OCI-LY3 (cell line): ENCODE measurements at regions not wholly inside any gene's neighbourhood (a gene's known extent, or its start where the extent isn't known, plus 50 kb on each side); places are given as distances from the start of the nearest gene placed in this dataset.

Source experiments
- H2AFZ ChIP-seq: fragments of 200-600, 300-600 bp; shearing (Covaris generic); 2 replicates; pipeline ENCODE4 v1.6.0; 2014; ENCODE audit warnings: antibody characterized with exemption, low read depth, low read length
- H3K27ac ChIP-seq: fragments of 200-600, 300-600 bp; sonication (generic); 2 replicates; pipeline ENCODE4 v1.5.1; 2014; ENCODE audit warnings: mild to moderate bottlenecking, low read length, moderate library complexity, mixed read lengths
- H3K27me3 ChIP-seq: fragments of 200-600, 300-600 bp; sonication (generic); 2 replicates; pipeline ENCODE4 v1.6.1; 2014; ENCODE audit warnings: low read depth, low read length, mixed read lengths
- H3K36me3 ChIP-seq: fragments of 200-600, 300-600 bp; sonication (generic); replicated peaks from 2 replicates; pipeline ENCODE3; 2014; ENCODE audit warnings: low read depth, low read length, mixed read lengths
- H3K4me1 ChIP-seq: fragments of 300-600, 200-600 bp; sonication (generic); 2 replicates; pipeline ENCODE4 v1.6.1; 2014; ENCODE audit warnings: low read length, mixed read lengths
- H3K4me2 ChIP-seq: fragments of 200-600, 300-600 bp; sonication (generic); 2 replicates; pipeline ENCODE4 v1.6.1; 2014; ENCODE audit warnings: low read length, mixed read lengths
- H3K4me3 ChIP-seq: fragments of 300-600, 200-600 bp; sonication (generic); 2 replicates; pipeline ENCODE4 v1.5.1; 2014; ENCODE audit warnings: antibody characterized with exemption, mild to moderate bottlenecking, low read length, moderate library complexity
- H3K79me2 ChIP-seq: fragments of 300-600, 200-600 bp; shearing (Covaris generic); 2 replicates; pipeline ENCODE4 v1.6.1; 2014; ENCODE audit warnings: mild to moderate bottlenecking, low read length, mixed read lengths
- H3K9ac ChIP-seq: fragments of 300-600, 200-600 bp; shearing (Covaris generic); 2 replicates; pipeline ENCODE4 v1.6.0; 2014; ENCODE audit warnings: mild to moderate bottlenecking, low read length, moderate library complexity
- H3K9me3 ChIP-seq: fragments of 200-600, 300-600 bp; shearing (Covaris generic); 2 replicates; pipeline ENCODE4 v1.6.1; 2014; ENCODE audit warnings: low read length, mixed read lengths; ENCODE audit not compliant: insufficient read depth
- H4K20me1 ChIP-seq: fragments of 200-600, 300-600 bp; sonication (generic); 2 replicates; pipeline ENCODE4 v1.6.1; 2016; ENCODE audit warnings: low read length, mixed read lengths; ENCODE audit not compliant: insufficient read depth
- EZH2phosphoT487 ChIP-seq: fragments of 200-600 bp; shearing (Covaris generic); IDR thresholded peaks from 2 replicates; pipeline ENCODE4 v1.6.1; 2018; ENCODE audit warnings: antibody characterized with exemption, mixed run types, low read depth
- TF ChIP-seq, protein P1 (sequence below): fragments of 200-600, 300-600 bp; sonication (generic); IDR thresholded peaks from 2 replicates; pipeline ENCODE4 v1.5.1; 2014; ENCODE audit warnings: antibody characterized with exemption, low read length, low read depth

DNA sequence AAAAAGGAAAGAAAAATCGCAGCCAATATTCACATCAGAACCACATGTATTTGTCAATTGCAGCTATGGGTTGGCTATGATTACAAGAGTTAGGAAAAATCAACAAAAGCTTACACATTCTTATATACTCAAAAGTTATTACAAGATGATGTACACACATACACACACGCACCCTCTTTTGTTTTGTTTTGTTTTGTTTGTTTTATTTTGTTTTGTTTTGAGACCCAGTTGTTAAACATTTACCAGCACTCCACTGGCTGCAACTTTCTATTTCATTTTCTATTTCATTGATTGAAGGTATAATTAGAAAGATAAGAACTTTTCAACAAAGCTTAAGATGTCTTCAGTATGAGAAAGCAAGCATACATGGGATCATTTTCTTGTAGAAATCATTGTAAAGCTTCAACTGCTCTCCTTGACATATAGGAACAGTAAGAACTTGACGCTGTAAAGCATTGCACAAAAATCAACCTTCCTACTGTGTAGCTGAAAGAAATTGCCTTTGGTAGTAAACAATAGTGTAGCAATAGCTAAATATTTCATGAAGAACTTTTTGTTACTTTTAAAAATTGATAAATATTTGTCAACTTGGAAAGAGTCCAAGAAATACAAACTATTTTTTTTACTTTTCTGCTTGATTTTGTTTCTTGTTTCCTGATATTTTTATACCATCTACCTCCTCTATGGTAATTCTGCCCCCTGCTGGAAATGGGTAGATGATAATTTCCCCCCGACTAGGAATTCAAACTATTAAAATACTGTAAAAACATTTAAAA lies 205.9 kb downstream of the MBL2 start:
- Histone ChIP-seq H3K36me3 (no peaks in the 10 kb centered on the region), H3K4me1 (peaks cover 14% of the 10 kb centered on the region), H4K20me1 (no peaks in the 10 kb centered on the region), H3K9ac (no peak overlapping the region), H3K27me3 (no peaks in the 10 kb centered on the region), H3K27ac (no peak overlapping the region), H3K4me2 (peak overlapping the region; percentile 39), H3K9me3 (no peaks in the 10 kb centered on the region), H2AFZ (peak overlapping the region; percentile 57), H3K79me2 (no peaks in the 10 kb centered on the region), H3K4me3 (no peak overlapping the region; the same call in 1 of the 2 replicates)
- TF ChIP-seq, protein P1, sequence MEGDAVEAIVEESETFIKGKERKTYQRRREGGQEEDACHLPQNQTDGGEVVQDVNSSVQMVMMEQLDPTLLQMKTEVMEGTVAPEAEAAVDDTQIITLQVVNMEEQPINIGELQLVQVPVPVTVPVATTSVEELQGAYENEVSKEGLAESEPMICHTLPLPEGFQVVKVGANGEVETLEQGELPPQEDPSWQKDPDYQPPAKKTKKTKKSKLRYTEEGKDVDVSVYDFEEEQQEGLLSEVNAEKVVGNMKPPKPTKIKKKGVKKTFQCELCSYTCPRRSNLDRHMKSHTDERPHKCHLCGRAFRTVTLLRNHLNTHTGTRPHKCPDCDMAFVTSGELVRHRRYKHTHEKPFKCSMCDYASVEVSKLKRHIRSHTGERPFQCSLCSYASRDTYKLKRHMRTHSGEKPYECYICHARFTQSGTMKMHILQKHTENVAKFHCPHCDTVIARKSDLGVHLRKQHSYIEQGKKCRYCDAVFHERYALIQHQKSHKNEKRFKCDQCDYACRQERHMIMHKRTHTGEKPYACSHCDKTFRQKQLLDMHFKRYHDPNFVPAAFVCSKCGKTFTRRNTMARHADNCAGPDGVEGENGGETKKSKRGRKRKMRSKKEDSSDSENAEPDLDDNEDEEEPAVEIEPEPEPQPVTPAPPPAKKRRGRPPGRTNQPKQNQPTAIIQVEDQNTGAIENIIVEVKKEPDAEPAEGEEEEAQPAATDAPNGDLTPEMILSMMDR, result peak; percentile 47
- TF ChIP-seq EZH2phosphoT487, result no peak

DNA sequence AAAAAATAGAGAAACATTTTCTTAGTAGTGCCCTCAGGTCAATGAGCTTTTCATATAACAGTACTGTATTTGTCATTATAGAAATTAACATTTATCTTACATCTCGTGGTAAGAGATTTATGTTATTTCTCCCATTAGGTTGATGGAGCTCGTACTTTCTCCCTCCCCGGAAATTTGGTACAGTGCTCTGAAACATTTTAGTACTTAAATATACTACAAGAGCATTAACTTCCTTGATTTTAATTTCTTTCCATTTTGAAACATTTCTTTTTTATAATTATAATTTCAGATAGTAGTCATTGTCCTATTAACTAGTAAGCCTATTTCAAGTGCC lies 205.4 kb downstream of the MBL2 start:
- no peak overlapping the region for H2AFZ ChIP-seq
- no peak overlapping the region for H3K4me2 ChIP-seq

DNA sequence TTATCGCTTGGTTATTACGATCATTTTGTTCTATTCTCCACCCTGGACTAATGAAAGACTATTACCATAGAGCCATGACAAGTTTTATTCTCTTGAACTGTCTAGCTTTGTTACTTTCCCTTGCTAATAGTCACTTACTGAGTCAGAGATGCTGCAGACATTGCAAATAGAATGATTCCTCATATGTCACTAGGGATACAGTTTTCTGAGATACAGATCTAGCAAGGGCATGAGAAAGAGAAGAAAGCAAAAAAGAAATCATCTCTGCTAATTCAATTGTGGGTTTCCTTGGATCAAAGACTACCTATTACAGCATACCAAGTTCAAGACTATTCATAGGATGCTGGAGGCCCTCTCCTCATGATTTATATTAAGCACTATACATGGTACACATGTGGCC lies 204.3 kb downstream of the MBL2 start:
- Histone ChIP-seq H4K20me1 (no peaks in the 10 kb centered on the region), H3K79me2 (no peaks in the 10 kb centered on the region), H3K4me1 (peaks cover 14% of the 10 kb centered on the region), H2AFZ (no peak overlapping the region), H3K9ac (no peak overlapping the region), H3K9me3 (no peaks in the 10 kb centered on the region), H3K4me2 (no peak overlapping the region), H3K27me3 (no peaks in the 10 kb centered on the region), H3K4me3 (no peak overlapping the region), H3K27ac (no peak overlapping the region), H3K36me3 (no peaks in the 10 kb centered on the region)
- TF ChIP-seq EZH2phosphoT487, result no peak
- TF ChIP-seq, protein P1, result no peak

More for the DNA sequence above, 205.4 kb downstream of the MBL2 start:
- Histone ChIP-seq H3K9ac (no peak overlapping the region), H3K27ac (no peak overlapping the region), H4K20me1 (no peaks in the 10 kb centered on the region), H3K4me3 (no peak overlapping the region), H3K27me3 (no peaks in the 10 kb centered on the region), H3K4me1 (peaks cover 14% of the 10 kb centered on the region), H3K9me3 (no peaks in the 10 kb centered on the region), H3K79me2 (no peaks in the 10 kb centered on the region), H3K36me3 (no peaks in the 10 kb centered on the region)
- TF ChIP-seq, protein P1, result no peak
- TF ChIP-seq EZH2phosphoT487, result no peak

DNA sequence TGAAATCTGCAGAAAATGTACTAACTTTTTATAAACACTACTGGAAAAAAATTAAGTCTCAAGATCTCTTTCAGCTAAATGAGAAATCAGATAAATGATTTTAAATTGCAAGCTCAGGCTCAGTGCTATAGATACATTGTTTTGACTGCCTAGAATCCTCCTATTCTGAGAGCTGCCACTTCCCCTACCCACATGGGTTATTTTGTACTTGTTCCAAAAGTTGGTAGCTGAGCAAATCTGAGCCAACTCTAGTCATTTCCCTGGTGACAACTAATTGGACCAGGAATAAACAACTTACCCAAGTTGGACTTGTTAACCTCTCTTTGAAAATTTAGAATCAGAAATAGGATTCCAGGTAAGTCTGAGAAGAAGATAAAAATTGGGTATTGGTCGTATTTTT lies 202.1 kb downstream of the MBL2 start:
- no peak overlapping the region for H3K4me3 ChIP-seq
- H3K4me2 ChIP-seq, result 0 out of 2 replicates have a peak overlapping the region, but pooled peaks have one; percentile 14
- H4K20me1 ChIP-seq, result no peaks in the 10 kb centered on the region
- no peaks in the 10 kb centered on the region for H3K9me3 ChIP-seq
- no peak overlapping the region for H3K9ac ChIP-seq
- peaks cover 14% of the 10 kb centered on the region for H3K4me1 ChIP-seq
- H3K79me2 ChIP-seq, result no peaks in the 10 kb centered on the region
- no peaks in the 10 kb centered on the region for H3K27me3 ChIP-seq
- H3K27ac ChIP-seq, result no peak overlapping the region
- no peaks in the 10 kb centered on the region for H3K36me3 ChIP-seq
- no peak overlapping the region for H2AFZ ChIP-seq
- no peak for TF ChIP-seq EZH2phosphoT487
- TF ChIP-seq, protein P1, result no peak
